Astrocyte (in vitro differentiated cells and primary cell): ENCODE measurements at regions not wholly inside any gene's neighbourhood (a gene's known extent, or its start where the extent isn't known, plus 50 kb on each side); places are given as distances from the start of the nearest gene placed in this dataset.

ENCODE experiments used
- DNase-seq: peaks from one replicate; pipeline ENCODE4 v3.0.0-alpha.2; 2010; ENCODE audit warnings: low read depth
- FAIRE-seq: peaks from 2 replicates; lab custom pipeline; 2011; peaks lifted over from hg19 to GRCh38; lab: Jason Lieb, UNC
- H2AFZ ChIP-seq: 2 replicates; pipeline ENCODE4 v1.6.0; 2012; ENCODE audit warnings: low read depth, low read length, inconsistent platforms
- H3K27ac ChIP-seq: 2 replicates; pipeline ENCODE4 v1.5.1; 2011; ENCODE audit warnings: low read depth, low read length, inconsistent platforms
- H3K27me3 ChIP-seq: 2 replicates; pipeline ENCODE4 v1.6.0; 2011; ENCODE audit warnings: low read length, inconsistent platforms; ENCODE audit not compliant: insufficient read depth
- H3K36me3 ChIP-seq: 2 replicates; pipeline ENCODE4 v1.5.1; 2011; ENCODE audit warnings: low read length, inconsistent platforms; ENCODE audit not compliant: insufficient read depth
- H3K4me1 ChIP-seq: 2 replicates; pipeline ENCODE4 v1.5.1; 2011; ENCODE audit warnings: low read length, inconsistent platforms; ENCODE audit not compliant: insufficient read depth
- H3K4me2 ChIP-seq: 2 replicates; pipeline ENCODE4 v1.6.0; 2012; ENCODE audit warnings: low read length, inconsistent platforms
- H3K4me3 ChIP-seq: 2 replicates; pipeline ENCODE4 v1.5.1; 2011; ENCODE audit warnings: low read depth, mild to moderate bottlenecking, low read length, inconsistent platforms; ENCODE audit not compliant: insufficient read depth
- H3K79me2 ChIP-seq: 2 replicates; pipeline ENCODE4 v1.6.0; 2012; ENCODE audit warnings: mild to moderate bottlenecking, low read length, inconsistent platforms; ENCODE audit not compliant: insufficient read depth
- H3K9ac ChIP-seq: 2 replicates; pipeline ENCODE4 v1.6.0; 2012; ENCODE audit warnings: mild to moderate bottlenecking, low read length, inconsistent platforms
- H3K9me3 ChIP-seq: 2 replicates; pipeline ENCODE4 v1.5.1; 2012; ENCODE audit warnings: low read depth, mild to moderate bottlenecking, low read length, inconsistent platforms; ENCODE audit not compliant: insufficient read depth
- H4K20me1 ChIP-seq: 2 replicates; pipeline ENCODE4 v1.6.0; 2012; ENCODE audit warnings: low read length, inconsistent platforms; ENCODE audit not compliant: insufficient read depth
- H3K27ac Mint-ChIP-seq: one replicate; pipeline ENCODE4 v1.8.0; 2021; ENCODE audit warnings: mild to moderate bottlenecking, mixed read lengths; ENCODE audit not compliant: unreplicated experiment
- H3K27me3 Mint-ChIP-seq: one replicate; pipeline ENCODE4 v1.8.0; 2021; ENCODE audit warnings: low read depth, mixed read lengths; ENCODE audit not compliant: unreplicated experiment
- H3K36me3 Mint-ChIP-seq: one replicate; pipeline ENCODE4 v1.8.0; 2021; ENCODE audit warnings: low read depth, mixed read lengths; ENCODE audit not compliant: unreplicated experiment
- H3K4me1 Mint-ChIP-seq: one replicate; pipeline ENCODE4 v1.8.0; 2021; ENCODE audit warnings: low read depth, mixed read lengths; ENCODE audit not compliant: unreplicated experiment
- H3K4me3 Mint-ChIP-seq: one replicate; pipeline ENCODE4 v1.8.0; 2021; ENCODE audit warnings: mild to moderate bottlenecking, moderate library complexity, mixed read lengths; ENCODE audit not compliant: unreplicated experiment
- H3K9me3 Mint-ChIP-seq: one replicate; pipeline ENCODE4 v1.8.0; 2021; ENCODE audit warnings: mild to moderate bottlenecking, mixed read lengths; ENCODE audit not compliant: unreplicated experiment
- EZH2 ChIP-seq: IDR thresholded peaks from 2 replicates; pipeline ENCODE4 v1.6.1; 2012; ENCODE audit warnings: mild to moderate bottlenecking, low read length, inconsistent platforms; ENCODE audit not compliant: insufficient read depth
- TF ChIP-seq, protein P1 (sequence below): IDR thresholded peaks from 2 replicates; pipeline ENCODE4 v1.5.1; 2011; ENCODE audit warnings: low read depth, mild to moderate bottlenecking, inconsistent platforms, low read length, moderate library complexity; ENCODE audit not compliant: insufficient read depth

DNA sequence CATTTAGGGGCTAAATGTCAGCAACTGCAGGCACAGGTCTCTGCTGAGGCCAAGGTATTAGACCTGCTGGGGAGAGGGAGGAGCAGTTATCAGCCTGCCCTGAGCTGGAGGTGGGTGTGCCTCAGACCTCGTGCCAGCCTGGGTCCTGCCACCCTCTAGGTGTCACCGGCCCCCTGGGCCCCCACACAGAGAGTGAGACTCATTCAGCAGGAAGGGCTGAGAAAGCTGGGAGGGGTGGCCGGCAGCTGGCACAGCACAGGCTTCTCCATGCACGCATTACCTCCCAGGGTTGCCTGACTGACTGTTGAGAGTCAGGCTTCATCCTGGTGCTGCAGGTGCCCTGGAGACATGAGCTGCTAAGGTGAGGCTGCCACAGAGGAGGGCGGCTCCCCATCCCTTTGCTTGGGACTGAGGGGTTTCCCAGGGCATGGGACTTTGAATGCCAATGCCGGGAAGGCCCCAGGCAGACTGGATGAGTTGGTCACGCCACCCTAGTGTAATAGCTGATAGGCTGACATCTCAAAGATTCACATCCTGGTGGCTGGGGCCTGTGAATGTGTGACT, 75.3 kb upstream of the C14orf180 start:
- Histone ChIP-seq H2AFZ (no peak overlapping the region), H3K4me1 (no peaks in the 10 kb centered on the region), H3K79me2 (no peaks in the 10 kb centered on the region), H3K27me3 (no peaks in the 10 kb centered on the region), H3K9me3 (no peaks in the 10 kb centered on the region), H3K9ac (no peak overlapping the region), H3K27ac (no peak overlapping the region), H3K4me3 (no peak overlapping the region), H3K36me3 (no peaks in the 10 kb centered on the region), H4K20me1 (no peaks in the 10 kb centered on the region), H3K4me2 (no peak overlapping the region)
- FAIRE-seq (no peak), DNase-seq (no peak)
- TF ChIP-seq EZH2 = no peak
- TF ChIP-seq, protein P1, sequence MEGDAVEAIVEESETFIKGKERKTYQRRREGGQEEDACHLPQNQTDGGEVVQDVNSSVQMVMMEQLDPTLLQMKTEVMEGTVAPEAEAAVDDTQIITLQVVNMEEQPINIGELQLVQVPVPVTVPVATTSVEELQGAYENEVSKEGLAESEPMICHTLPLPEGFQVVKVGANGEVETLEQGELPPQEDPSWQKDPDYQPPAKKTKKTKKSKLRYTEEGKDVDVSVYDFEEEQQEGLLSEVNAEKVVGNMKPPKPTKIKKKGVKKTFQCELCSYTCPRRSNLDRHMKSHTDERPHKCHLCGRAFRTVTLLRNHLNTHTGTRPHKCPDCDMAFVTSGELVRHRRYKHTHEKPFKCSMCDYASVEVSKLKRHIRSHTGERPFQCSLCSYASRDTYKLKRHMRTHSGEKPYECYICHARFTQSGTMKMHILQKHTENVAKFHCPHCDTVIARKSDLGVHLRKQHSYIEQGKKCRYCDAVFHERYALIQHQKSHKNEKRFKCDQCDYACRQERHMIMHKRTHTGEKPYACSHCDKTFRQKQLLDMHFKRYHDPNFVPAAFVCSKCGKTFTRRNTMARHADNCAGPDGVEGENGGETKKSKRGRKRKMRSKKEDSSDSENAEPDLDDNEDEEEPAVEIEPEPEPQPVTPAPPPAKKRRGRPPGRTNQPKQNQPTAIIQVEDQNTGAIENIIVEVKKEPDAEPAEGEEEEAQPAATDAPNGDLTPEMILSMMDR = no peak
- Mint-ChIP-seq H3K27me3 (peaks cover 47% of the 10 kb centered on the region), H3K9me3 (peaks cover 12% of the 10 kb centered on the region), H3K4me1 (peaks cover 4% of the 10 kb centered on the region), H3K36me3 (no peaks in the 10 kb centered on the region), H3K27ac (no peak overlapping the region), H3K4me3 (no peak overlapping the region)

DNA sequence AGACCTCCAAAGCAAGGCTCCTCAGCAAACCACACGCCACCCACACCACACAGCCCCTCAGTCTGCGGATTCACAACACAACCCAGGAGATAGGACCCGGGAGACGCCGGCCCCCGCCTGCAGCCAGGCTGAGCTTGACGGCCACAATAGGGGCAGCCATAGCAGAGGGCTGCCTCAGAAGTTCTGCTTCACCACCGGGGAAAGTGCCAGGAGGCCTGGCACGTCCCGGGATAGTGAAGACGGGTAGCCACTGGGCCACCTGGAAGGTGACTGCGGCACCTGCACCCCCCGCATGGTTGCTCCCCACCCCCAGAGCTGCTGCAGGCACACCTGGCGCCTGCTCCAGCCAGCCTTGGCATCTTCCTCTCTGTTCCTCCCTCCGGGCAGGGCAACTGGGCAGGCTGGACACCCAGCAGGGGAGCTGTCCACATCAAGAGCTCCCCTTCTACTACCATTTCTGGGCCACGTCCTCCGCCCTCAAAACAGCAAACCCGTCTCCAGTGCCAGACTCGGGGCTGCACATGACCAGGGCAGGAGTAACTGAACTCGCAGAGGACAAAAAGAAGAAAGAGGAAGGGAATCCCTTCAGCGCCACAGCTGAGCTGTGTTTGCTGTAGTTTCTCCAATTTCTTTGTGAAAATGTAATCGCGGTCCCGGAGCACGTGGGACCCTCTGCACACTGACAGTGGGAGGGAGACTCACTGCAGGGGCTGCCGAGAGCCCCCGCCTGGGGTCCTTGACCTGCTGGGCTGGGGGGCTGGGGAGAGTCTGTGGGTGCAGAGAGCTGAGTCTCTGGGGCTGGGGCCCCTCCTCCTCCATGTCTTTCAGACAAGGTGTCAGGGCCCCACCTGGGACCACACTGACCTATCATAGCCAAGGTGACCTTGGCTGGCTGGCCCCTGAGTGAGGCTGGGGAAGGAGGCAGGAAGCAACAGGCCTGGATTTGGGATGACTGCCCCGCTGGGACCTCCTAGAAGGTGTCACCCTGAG, 74.2 kb upstream of the C14orf180 start:
- H3K79me2 ChIP-seq = no peaks in the 10 kb centered on the region
- no peak for FAIRE-seq
- TF ChIP-seq, protein P1 = no peak
- no peak for TF ChIP-seq EZH2

More for the DNA sequence above, 74.2 kb upstream of the C14orf180 start:
- no peaks in the 10 kb centered on the region for H3K4me1 ChIP-seq
- no peak overlapping the region for H3K4me2 ChIP-seq
- Mint-ChIP-seq H3K27me3 (peaks cover 39% of the 10 kb centered on the region), H3K36me3 (no peaks in the 10 kb centered on the region), H3K4me1 (peaks cover 4% of the 10 kb centered on the region), H3K4me3 (no peak overlapping the region), H3K9me3 (peaks cover 12% of the 10 kb centered on the region), H3K27ac (no peak overlapping the region)
- no peak overlapping the region for H3K4me3 ChIP-seq
- H3K9ac ChIP-seq = no peak overlapping the region
- no peak overlapping the region for H2AFZ ChIP-seq
- no peaks in the 10 kb centered on the region for H4K20me1 ChIP-seq
- H3K27me3 ChIP-seq = no peaks in the 10 kb centered on the region
- DNase-seq = no peak
- H3K27ac ChIP-seq = no peak overlapping the region
- H3K36me3 ChIP-seq = no peaks in the 10 kb centered on the region
- no peaks in the 10 kb centered on the region for H3K9me3 ChIP-seq
